ENCODE measurements at regions not wholly inside any gene's neighbourhood (a gene's known extent, or its start where the extent isn't known, plus 50 kb on each side); places are given as distances from the start of the nearest gene placed in this dataset.

DNA sequence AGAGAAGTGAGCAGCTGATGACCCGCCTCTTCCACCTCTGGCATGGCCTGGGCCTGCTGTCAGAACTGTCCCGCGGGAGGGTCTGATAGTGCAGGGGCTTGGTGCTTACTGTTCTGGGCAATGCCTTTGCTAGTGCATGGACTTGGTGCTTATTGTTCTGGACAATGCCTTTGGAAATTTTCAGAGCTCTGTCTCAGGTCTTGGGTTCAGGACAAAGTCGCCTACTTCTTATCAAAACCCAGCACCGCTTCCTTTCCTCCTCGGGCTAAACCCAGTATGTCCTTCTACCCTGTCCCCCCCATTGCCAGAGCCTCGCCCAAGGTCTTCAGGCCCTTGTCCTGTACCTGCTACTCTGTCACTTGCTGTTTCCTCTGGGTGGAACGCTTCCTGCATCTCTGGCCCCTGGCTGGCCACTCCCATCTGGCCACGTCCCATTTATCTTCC, 149.6 kb downstream of the ACKR3 start:
- FAIRE-seq, result no peak

DNA sequence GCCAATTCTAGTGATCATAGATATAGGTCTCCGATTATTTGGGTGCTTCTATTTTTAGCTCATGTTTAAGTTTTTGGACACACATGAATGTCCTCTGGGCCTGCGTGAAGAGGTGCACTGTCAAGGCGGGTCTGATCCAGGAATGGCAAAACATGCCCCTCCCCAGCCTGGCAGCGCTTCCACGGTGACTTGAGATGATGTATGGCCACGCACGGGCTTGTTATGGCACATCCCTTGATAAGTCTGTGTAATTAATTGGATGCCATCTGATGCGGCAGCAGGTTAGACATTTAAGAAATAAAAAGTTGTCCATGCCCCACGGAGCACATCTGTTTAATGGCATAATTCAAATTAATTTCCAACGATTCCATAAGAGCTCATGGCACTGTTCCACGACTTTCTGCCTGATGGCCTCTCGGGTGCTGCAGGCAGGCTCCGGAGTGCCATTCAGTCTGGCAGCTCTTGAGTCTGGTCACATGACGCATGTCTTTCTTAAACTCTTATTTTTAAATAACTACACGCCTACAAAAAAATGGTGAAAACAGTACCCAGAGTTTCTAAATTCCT, 151.4 kb downstream of the ACKR3 start:
- FAIRE-seq, result no peak

DNA sequence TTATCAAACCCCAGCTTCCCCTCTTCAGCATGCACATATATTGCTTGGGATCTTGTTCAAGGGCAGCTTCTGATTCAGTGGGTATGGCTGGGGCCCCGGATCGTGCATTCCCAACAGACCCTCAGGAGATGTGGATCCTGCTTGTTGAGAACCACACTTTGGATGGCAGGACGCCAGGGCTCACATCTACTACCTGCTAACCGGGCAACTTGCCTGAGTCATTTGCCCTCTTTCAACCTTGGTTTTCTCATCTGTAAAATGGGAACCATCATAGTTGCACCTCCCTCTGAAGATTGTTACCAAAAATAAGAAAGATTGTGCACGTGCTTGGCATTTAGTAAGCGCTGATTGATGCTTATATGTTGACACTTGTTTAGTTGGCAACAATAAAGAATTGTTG, 154.6 kb downstream of the ACKR3 start:
- no peak for FAIRE-seq

DNA sequence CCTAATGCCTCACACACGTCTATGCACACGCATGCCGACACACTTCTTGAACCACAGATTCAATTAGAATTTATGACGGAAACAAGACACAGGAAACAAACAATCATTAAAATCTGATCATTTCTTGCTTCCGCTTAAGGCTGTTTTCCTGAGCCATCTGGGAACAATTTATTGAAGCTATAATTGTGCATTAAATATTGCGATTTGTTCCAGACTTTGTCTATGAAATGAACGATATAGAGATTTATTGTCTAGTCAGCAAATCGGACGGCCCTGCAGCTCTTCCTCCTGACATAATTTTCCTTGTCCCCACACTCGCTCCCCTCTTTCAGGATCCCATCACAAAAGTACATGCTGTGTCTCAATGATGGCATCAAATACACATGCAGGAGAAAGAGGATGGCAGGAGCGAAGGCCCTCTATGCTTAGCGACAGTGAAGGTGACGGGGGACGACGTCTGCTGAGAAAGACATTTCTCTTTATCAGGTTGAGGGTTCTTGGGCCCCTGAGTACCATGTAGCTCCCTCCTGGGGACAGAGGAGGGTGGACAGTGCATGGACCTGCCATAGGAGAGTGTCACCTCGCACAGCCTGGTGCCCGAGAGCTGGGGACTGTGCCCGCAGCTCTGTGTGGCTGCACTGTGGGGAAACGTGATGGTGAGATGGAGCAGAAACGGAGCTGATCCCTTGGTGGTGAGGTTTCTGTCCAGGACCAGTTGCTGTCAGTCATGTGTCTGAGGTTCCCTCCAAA, 157.3 kb downstream of the ACKR3 start:
- no peak for FAIRE-seq

DNA sequence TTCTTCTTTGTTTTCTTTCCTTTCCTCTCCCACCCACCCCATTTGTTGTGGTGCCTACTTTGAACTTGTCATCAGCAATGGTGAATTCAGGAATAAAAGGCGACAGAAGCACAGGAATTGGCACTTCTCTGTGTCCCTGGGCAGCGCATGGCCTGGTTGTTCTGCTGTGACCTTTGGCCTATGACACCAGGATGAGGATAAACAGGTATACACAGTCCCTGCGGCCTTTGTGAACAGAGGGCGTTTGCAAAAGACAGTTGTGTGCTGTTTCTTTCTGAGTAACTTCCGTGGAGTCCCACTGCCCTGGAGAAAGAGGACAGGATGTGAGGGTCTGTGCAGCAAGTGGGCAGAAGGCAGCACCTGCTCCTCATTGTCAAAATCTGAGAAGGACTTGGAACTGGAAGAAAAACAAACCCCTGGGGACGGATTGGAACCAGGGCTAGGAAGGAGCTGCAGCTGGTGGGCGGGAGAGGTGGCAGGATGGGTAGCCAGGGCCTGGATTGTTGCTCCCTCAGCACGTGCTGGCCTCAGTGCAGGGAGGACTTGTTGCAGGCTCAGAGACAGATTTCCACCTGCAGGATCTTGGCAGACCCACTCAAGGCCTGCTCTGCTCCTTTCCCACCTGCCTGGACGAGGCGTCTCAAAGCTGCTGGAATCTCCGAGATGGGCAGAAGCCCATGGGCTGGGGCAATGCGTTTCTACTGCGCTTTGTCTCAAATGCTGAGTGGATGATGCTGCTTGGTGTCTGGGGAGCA, 159.5 kb downstream of the ACKR3 start:
- no peak for FAIRE-seq

DNA sequence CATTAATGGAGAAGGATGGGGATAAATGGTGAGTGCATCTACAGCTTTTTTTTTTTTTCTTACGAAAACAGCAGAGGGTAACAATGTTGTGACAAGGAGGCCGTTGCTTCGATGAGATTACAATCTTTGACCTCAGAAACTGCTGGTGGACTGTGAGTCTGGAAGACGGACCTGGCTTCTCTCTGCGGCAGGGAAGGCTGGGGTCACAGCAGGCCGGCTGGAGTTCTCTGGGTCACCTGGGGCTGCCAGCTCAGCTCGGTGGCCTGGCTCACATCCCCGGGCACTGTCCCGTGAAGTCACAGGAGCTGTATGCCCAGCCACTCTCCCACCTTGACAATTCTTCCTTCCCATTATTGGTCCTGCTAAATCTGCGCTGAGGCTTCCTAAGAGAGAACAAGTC, 160.8 kb downstream of the ACKR3 start:
- no peak for FAIRE-seq

DNA sequence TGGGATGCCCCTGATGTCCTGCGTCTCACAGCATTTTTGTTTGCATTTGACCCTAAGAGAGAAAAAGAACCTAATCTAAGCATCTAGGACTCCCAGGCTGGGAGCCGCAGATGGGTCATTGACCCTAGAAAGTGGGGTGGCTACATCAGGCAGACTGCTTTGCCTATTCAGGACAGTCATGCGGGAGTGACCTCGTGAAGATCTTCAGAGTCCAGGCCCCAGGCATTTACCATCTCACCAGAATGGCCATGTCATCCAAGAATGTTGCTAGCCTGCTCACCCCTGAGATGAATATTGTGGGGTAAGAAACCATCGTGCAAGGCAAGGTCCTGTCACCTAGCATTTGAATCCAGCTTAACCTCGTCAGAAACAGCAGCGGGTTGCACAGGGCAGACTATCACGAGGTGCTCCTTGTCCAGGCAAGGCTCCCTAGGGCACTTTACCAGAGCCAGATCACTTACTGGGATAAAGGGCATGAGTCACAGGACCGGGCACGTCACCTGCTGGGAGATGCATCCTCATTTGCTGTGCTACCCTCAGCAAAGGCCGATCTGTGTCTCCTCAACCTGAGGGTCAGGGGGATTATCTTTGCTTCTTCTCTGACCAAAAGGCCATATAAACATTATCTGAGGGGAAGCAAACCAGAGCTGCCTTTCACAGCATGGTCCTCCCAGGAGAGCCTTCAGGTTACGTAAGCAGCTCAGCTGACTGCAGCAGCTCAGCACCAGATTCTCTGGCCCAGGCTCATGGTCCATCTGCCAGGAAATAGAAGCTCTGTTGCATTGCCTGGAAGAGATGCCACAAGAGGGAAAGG, 162.3 kb downstream of the ACKR3 start:
- no peak for FAIRE-seq

DNA sequence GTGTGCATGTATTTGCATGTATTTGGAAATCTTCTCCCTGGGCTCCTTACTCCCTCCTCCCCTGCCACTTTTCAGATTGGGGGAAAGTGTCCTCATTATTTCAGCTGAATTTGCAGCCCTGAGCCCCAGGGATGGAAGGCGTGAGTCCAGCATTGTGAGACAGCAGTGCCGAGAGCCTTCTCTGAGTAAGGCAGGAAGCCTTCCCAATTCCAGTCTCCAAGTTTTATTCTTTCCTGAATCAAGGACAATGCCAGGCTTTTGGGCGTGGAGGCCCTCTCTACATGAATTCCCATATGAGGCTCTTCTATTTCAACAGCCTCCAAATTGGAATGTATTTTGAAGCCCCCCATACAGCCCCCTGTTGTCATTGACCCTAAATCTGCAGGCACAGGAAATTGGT, 163.5 kb downstream of the ACKR3 start:
- FAIRE-seq, result no peak

DNA sequence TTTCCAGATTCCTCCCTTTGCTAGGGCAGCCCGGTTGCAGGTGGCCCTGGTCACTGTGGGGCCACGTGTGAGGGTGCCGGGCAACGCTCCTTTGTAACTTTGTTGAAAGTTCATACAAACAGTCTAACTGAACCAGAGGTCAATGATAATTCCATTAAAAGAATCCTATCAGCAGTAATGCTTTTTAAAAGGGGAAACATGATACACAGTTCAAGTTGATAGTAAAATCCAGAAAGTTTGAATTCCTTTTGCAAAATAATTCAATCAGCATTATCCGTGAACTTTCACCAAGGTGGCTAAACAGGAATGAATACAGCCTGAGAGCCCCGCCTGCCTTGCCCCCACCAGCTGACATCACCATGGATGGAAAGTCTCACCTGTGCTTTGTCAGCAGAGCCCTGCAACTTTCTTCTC, 166.2 kb downstream of the ACKR3 start:
- FAIRE-seq, result no peak

DNA sequence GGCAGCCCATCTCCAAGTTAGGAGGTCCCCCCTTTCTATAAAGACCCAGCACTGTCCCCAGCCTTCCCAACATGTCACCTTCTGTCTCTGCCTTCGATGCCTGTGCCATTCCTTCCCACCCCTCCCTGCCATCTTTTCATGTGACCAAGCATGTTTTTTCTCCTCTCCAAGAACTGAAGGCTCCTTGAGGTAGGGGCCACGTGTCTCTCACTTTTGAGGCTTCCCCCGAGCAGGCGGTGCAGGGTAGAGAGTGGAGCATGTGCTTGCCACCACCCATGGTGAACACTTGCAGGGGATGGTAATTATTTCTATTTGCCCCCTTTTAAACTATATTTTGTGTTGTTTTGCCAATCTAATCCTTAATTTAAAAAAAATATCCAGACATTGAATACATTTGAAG, 168.4 kb downstream of the ACKR3 start:
- FAIRE-seq, result no peak

DNA sequence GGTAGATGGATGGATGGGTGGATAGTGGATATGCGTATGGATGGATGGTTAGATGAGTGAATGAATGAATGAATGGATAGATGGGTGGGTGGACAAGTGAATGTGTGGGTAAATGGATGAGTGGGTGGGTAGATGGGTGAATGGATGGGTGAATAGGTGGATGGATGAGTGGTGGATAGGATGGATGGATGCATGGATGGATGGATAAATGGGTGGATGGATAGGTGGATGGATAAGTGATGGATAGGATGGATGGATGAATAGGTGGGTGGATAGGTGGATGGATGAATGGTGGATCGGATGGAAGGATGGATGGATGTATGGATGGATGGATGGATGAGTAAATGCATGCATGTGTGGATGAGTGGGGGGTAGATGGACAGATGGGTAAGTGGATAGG, 169.3 kb downstream of the ACKR3 start:
- FAIRE-seq, result no peak

DNA sequence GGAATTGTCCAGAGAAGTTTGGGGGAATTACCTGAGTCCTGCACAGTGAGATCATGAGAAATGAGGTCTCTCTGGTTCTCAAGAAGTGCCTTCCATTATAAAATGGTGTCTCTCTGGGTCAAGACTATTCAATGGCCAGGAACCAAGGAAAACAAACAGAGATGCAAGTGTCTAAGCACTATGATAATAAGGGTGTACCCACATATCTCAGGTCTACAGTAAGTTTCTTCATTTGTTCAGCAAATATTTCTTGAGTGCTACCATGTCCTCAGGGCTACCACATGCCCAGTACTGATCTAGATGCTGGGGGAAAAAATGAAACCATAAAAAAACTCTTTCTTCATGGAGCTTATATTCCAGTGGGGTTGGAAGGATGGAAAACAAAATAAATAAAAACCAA, 170.0 kb downstream of the ACKR3 start:
- FAIRE-seq, result no peak

DNA sequence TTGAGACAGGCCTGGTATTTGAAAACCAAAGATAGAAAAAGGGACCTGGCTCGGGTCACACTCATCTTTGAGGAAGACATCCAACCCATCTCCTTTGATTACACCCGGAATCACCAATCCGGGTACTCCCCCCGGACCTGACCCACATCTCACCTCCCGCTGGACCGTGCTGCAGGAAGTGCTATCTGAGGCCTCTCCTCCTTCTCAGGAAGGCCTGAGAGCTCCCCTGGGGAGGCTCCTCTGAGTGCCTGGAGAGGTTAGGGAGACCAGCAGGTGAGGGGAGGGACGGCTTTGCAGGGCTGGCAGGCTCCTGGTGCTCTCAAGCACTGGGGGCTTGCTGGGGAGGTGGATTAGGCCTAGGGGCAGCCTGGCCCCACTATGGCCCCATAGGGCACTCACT, 170.9 kb downstream of the ACKR3 start:
- no peak for FAIRE-seq

DNA sequence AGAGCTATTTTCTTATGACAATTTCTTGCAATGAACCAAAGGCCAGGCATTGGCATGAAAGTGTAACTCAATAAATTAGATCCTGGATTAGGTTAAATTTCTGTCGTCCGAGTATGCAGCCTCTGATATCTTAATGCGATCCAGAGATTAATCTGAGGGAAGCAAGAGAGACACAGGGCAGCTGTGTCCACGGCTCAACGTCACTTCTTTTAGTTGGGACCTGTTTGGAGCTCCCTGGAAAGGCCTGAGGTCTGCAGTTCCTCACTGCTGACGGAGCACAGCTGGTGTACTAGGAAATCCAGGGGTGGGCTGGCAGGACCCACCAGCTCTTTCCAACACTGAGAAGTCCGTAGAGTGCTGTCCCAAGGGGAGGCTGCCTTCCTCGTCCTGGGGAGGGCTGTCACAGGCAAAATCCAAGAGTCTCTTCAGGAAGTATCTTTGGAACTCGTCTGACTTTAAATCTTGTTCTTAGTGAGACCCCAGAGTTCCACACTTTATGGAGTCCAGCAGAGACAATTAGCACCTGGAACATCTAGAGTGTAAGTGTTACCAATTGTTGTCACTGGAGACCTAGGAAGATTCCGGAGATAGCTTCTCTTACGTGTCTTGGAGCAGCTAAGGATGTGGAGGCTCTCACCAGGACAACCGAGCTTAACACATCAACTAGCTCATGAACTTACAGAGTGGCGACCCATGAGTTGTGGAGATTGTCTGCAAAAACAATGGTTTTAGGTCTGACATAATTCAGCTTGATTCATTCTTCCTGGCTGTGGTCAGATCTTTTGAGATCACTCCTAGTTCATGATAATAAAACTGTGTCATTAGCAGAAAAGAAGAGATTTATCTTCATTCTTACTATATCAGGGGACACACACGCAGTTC, 173.7 kb downstream of the ACKR3 start:
- no peak for FAIRE-seq

DNA sequence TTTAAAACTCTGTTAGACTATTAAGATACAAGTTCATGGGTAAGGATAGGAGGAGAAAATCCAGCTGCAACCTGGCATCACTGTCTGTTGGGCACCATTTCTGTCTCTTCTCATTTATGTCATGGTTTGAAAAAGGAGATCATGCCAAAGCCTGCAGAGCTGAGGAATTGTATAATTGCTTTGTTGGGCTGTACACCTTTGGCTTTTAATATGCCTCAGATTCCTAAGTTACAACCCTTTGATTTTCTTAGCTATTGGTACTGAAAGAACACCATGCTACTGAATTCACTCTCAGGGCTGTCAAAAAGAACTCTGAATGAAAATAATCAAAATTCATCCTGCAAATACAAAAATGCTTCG, 174.3 kb downstream of the ACKR3 start:
- FAIRE-seq, result no peak

DNA sequence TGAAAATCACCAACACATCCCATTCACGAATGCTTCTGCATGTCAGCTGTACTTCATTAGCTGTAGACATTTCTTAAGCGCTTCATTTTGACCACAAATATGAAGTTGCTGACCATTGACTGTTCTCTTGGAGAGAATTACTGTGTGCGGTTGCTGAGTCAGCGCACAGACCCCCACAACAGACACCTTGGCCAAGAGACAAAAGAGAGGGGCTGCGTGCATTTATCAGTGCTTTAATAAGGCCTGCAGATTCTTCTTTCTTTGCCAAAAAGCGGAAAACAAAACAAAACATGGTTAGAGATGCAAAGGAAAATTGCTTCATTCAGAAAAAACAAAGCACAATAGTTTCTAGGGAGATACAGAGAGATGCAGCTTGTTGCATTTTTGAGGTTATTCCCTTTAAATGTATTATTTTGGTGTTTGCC, 174.7 kb downstream of the ACKR3 start:
- FAIRE-seq, result no peak

DNA sequence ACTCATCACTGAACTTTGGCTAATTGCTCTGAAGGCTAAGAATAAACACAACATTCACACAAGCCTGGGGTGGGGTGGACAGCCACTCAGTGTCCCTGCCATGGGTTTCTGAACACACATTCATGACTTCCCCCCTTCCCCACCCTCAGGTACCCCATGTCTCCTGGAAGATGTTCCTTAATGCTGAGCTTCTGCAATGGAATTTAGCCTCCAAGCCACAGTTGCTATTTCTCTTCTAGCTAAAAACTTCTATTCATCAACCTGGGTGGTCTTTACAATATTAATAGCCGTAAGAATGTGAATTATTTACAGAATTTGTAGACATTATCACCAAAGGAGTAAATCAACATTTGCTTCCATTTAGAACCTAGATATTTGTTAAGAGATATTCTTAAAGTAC, 175.1 kb downstream of the ACKR3 start:
- no peak for FAIRE-seq

DNA sequence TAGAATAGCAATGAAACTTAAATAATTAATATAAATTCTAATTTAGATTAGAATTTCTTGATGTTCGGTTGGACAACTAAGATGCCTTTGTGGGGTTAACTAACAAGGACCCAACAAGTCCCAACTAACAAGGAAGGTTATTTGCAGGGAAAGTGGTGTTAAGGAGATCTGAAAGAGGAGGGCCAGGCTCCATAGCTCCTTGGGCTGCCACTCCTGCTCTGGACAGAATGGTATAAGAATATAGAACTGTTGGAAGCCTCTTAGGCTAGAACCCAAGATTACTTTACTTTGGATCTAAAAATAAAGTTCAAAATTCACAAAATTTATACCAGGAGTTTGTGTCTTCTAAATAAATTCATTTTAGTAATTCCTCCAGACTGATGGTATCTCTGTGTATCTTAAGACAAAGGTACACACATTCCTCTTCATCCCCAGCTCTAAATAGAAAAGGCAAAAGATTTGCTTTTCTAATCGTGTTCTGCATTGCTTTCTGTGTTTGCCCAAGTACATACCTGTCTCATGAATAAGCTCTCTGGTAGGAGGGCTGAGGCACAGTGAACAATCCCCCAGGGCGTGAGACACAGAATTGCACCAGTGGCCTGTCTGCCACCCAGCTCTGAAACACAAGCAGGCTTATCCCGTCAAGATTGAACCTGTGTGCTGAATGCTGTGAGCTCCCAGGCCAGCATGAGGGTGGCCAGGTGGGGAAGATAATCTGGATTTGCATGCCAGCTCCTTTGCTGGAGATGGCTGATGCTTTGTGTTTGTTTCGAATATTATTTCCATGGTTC, 176.0 kb downstream of the ACKR3 start:
- FAIRE-seq, result no peak

DNA sequence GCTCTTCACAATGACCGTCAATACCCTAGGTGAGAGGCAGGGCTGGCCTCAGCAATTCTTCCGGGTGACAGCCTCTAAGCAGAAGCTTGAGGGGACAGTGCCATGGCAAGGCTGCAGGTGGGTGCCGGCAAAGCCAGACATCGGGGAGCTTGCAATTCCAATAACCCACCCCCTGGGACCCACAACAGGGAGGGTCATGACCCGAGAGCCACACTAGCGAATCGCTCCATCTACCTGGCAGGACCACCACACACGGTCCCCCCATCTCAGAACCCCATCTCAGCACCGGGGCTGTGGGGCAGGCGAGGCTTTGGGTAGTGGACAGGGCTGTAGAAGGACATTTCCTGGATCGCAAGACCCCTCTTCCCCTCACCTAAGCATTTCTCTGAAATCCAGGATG, 177.2 kb downstream of the ACKR3 start:
- FAIRE-seq, result no peak

DNA sequence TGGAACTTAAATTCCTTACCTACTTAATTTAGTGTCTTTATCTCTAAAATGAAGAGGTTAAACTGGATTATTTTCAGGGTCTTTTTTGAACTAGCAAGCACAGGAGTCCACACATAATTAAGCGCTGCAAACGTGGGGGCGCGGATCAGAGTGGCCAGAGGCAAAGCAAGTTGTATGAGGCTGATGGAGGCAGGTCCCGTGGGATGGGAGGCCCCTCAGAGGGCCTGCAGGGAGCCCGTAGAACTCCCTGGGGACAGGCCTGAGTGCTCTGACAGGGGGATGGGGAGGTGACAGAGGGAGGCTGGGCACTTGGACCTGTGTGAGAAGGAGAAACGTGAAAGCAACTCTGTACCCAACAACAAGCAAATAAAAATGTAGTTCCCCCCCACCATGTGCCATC, 177.8 kb downstream of the ACKR3 start:
- FAIRE-seq, result no peak

DNA sequence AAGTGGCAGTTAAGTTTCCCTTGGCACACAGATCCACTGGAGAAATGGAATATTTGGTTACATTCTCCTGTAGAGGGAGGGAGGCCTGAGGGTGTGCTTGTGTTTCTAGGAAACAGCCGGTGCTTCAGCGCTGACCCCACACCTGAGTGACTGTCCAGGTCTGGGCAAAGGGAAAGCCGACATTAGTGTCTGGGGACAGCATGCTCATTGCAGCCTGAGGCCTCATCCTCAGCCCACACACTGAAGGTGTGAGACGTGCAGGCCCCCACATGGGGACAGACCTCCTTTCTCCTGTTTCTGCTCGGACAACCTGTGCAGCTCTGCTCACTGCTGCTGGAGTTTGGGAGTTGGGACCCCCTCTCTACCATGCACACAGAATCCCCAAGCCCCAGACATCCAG, 178.3 kb downstream of the ACKR3 start:
- FAIRE-seq, result no peak

DNA sequence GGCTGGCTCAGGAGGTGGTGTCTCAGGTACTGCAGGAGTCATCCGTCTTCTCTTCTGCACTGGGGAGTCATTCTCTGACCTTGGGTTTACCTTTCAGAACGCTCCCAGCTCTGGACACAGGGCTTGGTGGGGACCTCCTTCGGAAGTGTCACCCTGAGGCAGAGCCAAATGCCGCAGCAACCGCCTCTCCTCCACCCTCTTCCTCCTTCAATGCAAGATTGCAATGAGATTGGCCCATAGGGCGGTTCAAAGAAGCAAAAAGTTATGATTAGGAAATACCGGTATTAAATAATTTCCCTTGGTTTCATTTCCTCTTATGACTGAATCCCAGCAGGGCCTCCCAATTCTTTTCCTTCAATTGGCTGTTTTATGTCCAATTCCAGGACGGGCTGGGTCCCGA, 178.8 kb downstream of the ACKR3 start:
- FAIRE-seq, result no peak
